HG02642 (cell line): ENCODE measurements at regions not wholly inside any gene's neighbourhood (a gene's known extent, or its start where the extent isn't known, plus 50 kb on each side); places are given as distances from the start of the nearest gene placed in this dataset.

Experiments used
- ATAC-seq: cut with Tn5 transposase; IDR thresholded peaks from one replicate; pipeline ENCODE4 v1.9.1; 2021; ENCODE audit warnings: mild to moderate bottlenecking; ENCODE audit not compliant: unreplicated experiment, poor library complexity

GRCh38 chr4:11636031-11636430 lies 207.3 kb upstream of the HS3ST1 start:
- ATAC-seq: no peak

DNA sequence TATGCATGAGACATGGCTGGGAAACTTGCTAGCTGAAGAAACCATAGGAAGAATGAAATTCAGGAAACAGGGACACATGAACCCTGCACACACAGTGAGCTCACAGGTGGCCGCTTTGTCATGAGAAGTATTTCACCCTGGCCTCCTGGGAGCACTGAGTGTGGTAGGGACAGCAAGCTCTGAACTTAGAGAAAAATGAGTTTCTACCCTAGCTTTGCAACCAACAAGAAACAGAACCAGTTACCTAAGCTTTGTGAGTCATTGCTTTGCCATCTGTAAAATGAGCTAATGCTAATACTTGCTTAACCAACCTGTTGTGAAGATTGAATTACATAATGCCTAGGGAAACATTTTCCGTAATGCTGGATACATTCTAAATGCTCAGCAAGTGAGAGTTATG lies 206.6 kb upstream of the HS3ST1 start:
- ATAC-seq: no peak

DNA sequence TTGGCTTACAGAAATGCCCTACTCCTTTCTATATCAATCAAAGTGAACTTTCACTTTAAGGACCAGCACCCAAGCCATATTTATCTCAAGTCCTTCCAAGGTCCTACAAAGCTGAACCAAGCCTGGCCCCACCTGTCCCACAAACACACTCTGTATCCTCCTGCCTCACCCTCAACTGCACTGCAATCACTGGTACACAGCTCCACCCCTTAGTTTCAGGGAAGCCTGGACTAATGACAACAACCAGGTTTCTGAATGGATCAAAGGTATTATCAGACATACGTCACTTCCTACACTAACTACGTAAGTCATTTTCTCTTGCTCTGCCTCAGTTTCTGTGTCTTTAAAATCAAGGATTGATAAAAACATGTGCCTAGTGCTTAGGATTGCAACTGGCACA lies 205.6 kb upstream of the HS3ST1 start:
- no peak for ATAC-seq

GRCh38 chr4:11633430-11633829 lies 204.7 kb upstream of the HS3ST1 start:
- ATAC-seq: no peak

DNA sequence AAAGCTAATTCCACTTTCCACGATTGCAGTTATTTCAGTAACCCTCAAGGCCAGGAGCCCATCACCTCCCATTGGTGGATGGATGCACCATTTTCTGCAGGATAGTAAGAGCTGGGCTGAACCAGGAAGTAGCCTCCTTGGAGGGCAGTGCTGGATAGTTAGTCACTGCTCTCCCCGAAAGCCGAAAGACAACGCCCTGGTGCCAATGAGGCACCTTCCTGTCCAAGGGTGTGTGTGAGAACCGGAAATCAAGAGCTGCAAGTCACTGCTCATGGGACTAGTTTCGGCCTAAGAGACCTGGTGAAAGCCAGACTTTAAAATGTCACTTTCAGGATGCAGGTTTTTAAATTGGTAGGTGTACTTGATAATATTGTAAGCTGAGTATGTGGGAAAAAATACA lies 203.8 kb upstream of the HS3ST1 start:
- ATAC-seq: no peak

DNA sequence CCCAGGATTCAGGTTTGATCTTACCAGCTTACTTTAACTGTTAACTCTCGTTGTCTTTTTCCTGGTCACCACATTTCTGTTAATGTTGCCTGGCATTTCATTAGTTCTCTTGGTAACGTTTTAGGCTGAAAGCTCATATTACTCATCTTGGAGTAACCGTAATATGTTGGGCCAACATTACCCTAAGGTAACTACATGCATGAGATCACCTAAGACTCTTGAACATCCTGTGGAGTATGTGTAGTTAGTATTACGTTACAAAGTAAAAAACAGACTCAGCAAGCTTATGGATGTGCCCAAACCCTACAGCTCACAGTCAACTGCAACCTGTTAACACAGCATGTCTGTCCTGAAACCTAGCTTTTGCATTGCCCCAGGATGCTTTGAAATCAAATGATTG lies 203.3 kb upstream of the HS3ST1 start:
- ATAC-seq: no peak

DNA sequence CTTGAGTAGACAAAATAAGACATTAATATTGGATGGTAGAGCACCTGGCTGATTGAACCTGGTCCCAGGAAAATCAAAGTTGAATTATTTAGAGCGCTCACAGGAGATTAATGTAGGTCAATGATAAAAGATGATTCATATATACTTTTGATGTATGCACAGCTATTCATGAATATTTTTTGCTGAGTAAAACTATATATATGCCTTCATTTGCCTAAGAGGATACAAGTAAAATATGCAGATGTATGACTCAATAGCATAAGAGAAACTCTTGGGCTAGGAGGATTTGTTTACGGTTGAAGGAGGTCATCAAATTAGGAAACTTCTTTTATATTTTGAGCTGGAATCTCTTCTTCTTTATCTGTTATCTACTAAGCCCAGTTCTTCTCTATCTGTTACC lies 202.7 kb upstream of the HS3ST1 start:
- ATAC-seq: no peak

DNA sequence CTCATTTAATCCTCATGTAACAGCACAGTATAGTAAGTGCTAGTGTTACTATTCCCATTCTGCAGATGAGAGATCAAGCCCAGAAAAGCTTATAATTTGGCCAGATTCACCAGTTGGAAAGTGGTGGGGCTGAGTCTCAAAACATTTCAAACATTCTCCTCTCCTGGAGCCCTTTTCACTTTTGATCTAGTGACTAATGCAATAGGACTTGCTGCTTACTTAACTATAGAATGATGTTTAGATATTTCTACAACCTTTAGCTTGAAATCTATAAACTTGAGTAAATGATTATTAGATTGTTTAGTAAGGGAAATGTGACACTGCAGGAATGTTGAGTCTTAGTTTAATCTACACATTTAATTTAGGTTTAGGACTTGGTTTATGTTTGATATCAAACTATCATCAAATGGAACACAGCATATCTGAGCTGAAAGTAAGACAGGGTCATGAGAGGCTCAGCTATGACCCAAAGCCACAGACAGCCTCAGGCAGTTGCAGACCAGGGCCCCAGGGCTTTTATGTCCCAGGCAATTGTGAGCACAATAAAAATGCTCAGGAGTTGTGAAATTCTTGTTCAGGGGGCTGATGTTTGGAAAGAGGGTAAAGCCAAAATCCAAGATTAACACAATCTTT lies 199.5 kb upstream of the HS3ST1 start:
- ATAC-seq: no peak

DNA sequence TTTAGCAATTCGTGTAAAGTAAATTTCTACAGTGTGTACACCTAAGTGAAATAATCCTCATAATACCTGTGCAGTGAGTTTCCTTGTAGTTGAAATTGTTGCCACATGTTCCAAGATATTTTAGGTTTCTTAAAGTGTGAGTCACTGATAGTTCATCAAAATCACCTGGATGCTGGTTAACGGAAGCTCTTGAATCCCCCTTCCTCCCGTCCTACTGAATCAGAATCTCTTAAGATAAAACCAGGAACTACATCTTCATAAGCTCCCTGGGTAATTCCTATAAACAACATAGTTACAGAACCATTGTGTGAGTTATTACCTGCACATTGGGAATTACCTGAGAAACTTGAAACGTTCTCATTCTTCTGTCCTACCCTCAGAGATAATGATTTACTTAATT lies 197.4 kb upstream of the HS3ST1 start:
- no peak for ATAC-seq

DNA sequence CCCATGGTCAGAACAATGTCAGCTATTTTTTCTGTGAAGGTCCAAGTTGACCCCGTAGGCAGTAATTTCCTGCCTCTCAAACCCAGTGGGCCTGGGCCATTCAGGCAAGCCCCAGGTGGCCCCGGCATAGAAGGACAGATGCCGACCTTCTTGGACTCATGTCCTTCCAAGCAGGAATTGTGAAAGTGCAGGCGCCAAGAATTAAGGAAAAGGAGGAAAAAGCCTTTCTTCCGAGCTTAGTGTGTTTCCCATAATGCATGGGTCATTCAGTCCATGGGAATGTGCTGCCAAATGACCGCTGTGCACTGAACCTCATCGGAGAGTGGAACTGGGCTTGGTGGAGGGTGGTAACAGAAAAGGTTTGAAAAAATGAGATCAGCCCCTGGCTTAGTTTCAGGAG lies 196.5 kb upstream of the HS3ST1 start:
- no peak for ATAC-seq

- no peak for ATAC-seq
Measured at GRCh38 chr4:11624370-11624769, 195.7 kb upstream of the HS3ST1 start.

- no peak for ATAC-seq
Measured at GRCh38 chr4:11623726-11624037, 195.0 kb upstream of the HS3ST1 start.

- ATAC-seq: no peak
Measured at GRCh38 chr4:11622961-11623725, 194.4 kb upstream of the HS3ST1 start.

DNA sequence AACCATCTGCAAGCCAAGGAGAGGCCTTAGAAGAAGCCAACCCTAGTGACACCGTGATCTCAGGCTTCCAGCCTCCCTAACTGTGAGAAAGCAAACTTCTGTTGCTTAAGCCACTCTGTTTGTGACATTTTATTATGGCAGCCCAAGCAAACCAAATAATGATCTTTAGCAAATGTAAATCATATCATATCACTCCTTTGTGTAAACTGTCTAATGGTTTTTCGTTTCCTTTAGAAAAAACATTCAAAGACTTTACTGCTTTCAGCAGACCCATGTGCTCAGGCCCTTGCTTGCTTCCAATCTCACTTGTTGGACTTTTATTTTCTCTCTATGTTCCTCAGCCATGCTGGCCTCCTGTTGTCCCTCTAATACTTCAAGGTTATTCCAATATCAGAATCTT lies 192.2 kb upstream of the HS3ST1 start:
- no peak for ATAC-seq

GRCh38 chr4:11618666-11619282 lies 190.1 kb upstream of the HS3ST1 start:
- ATAC-seq: no peak

DNA sequence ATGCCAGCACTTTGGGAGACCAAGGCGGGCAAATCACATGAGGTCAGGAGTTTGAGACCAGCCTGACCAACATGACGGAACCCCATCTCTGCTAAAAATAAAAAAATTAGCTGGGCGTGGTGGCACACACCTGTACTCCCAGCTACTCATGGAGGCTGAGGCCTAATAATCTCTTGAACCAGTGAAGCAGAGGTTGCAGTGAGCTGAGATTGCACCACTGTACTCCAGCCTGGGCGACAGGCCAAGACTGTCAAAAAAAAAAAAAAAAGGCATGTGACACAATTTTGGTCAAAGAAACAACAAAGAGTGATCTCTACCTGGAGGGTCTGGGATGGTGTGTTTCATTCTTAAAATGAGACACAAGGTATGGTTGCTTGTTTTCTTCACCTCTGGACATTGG lies 188.2 kb upstream of the HS3ST1 start:
- no peak for ATAC-seq

DNA sequence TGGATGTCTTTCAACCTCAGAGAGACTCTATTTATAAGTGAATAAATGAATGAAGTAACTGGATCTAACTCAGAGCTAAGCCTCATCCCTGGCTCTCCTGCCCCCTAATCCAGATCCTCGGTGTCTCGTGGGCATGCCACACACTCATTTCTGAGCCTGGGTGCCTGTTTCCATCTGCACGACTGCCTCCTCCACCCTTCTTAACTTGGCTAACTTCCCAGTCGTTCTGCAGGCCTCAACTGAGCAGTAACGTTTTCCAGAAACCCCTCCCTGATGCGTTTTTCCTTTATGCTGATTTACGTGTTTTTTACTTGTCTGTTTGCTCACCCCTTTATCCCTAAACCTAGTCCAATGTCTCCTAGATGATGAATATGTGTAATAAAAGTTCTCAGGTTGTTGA lies 186.9 kb upstream of the HS3ST1 start:
- ATAC-seq: no peak

DNA sequence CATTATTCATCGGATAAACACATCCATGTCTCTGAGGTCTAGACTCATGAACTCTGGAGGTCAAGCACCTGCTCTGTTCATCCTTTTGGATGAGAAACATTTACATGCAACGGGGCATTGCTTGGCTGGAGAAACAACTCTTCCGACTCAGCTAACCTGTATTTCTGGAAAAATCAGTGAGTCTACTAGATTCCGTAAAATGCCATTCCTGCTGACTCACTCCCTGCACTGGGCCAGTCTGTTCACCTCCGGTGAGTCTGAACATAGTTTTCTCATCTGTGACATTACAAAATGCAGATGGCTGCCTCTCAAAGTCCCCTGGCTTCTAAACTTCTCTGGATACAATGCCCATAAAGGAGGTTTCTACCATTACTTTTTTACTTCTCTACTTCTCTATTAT lies 185.7 kb upstream of the HS3ST1 start:
- ATAC-seq: no peak

DNA sequence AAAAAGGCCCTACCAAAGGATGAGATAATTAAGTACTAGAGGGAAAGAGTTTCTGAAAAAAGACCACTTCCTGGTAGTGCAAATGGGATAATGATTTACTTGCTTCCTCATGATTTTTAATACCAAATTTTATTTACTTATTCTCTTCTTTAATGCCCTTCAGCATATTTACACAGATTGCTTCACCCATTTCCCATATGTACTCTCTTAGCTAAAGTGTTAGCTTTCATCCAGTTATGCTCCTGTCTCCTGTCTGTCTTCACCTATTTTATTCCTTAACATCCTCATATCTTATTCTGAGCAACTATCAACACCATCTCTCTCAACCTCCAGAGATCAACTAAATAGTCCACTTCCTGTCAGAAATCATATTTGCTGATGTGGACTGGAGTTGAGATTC lies 183.2 kb upstream of the HS3ST1 start:
- no peak for ATAC-seq

DNA sequence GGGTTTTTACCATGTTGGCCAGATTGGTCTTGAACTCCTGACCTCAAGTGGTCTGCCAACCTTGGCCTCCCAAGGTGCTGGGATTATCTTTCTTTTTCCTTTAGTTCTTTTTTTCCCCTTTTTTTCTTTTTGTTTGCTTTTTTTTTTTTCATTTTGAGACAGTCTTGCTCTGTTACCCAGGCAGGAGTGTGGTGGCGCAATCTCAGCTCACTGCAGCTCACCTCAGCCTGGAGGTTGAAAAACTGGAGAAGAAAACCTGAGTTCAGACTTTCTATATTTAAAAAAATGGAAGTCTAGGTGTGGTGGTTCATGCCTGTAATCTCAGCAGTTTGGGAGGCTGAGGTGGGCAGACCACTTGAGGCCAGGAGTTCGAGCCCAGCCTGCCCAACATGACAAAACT lies 181.1 kb upstream of the HS3ST1 start:
- ATAC-seq: no peak

DNA sequence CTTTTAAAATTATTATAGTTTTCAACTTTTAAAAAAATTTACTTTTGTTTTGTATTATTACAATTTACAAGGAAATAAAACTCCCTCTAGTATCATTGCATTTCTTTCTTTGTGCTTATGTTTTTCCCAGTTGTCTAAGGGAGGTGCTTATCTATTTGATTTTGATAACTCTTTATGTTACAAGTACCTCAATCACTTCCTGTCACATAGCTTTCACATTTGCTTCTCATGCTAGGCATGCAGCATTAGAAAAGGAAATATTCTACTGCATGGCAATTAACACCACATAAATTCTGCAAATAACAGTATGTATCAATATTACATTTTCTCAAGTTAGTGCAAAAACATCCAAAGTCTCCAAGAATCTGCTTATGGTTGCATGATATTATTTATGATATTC lies 180.3 kb upstream of the HS3ST1 start:
- ATAC-seq: no peak

DNA sequence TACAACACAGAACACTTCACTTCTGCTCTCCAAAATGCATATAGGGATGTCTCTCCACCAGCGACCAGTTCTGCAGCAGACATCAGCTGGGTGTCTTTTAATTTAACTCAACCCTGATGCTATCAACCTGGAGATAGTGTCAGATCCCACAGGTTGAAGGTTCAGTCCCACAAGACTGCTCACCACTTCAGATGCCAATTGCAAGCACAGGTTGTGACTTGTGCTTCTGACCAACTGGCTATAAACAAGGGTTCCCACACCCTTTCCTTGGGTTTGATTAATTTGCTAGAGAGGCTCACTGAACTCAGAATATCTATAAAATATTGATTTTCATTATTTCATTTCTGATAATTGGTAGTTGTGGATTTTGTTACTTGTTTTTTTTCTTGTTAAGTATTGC lies 177.4 kb upstream of the HS3ST1 start:
- ATAC-seq: no peak
